Activated T-helper 9 cell treated with anti-CD3 and anti-CD28 coated beads, Interleukin-2, amount 50 U/mL, for 16 hours (primary cell): ENCODE measurements at regions not wholly inside any gene's neighbourhood (a gene's known extent, or its start where the extent isn't known, plus 50 kb on each side); places are given as distances from the start of the nearest gene placed in this dataset.
"Not testable (repeated sequence)": the region's sequence is repeated elsewhere in the genome, so short reads cannot be mapped to it uniquely, and the experiment has no call there.

Experiments
- DNase-seq: peaks from one replicate; pipeline ENCODE4 v3.0.0-alpha.2; 2020; ENCODE audit warnings: low read depth

GRCh38 chr1:223961985-223962384 lies 116.2 kb upstream of the TP53BP2 start:
- DNase-seq = not testable (repeated sequence)

- not testable (repeated sequence) for DNase-seq
These were observed 107.1 kb upstream of the TP53BP2 start for GRCh38 chr1:223952801-223953200.

- DNase-seq = not testable (repeated sequence)
These were observed 105.8 kb upstream of the TP53BP2 start for GRCh38 chr1:223951551-223951950.

GRCh38 chr1:223949944-223950343 lies 104.2 kb upstream of the TP53BP2 start:
- DNase-seq = not testable (repeated sequence)

- not testable (repeated sequence) for DNase-seq
These were observed 102.3 kb upstream of the TP53BP2 start for GRCh38 chr1:223948041-223948440.

GRCh38 chr1:223936592-223936991 lies 90.8 kb upstream of the TP53BP2 start:
- DNase-seq = not testable (repeated sequence)

- not testable (repeated sequence) for DNase-seq
These were observed 85.7 kb upstream of the TP53BP2 start for GRCh38 chr1:223931476-223931875.

- DNase-seq = not testable (repeated sequence)
These were observed 75.1 kb upstream of the TP53BP2 start for GRCh38 chr1:223920805-223921204.

GRCh38 chr1:223915476-223915875 lies 69.7 kb upstream of the TP53BP2 start:
- DNase-seq = not testable (repeated sequence)

GRCh38 chr1:223913715-223914114 lies 68.0 kb upstream of the TP53BP2 start:
- DNase-seq = not testable (repeated sequence)

GRCh38 chr1:223907943-223908587 lies 62.3 kb upstream of the TP53BP2 start:
- peak; percentile 1 for DNase-seq

GRCh38 chr1:223903221-223903620 lies 57.5 kb upstream of the TP53BP2 start:
- DNase-seq = not testable (repeated sequence)

- DNase-seq = not testable (repeated sequence)
These were observed 54.0 kb upstream of the TP53BP2 start for GRCh38 chr1:223899775-223900174.

- DNase-seq = not testable (repeated sequence)
These were observed 51.4 kb upstream of the TP53BP2 start for GRCh38 chr1:223897097-223897496.

GRCh38 chr1:223895950-223896349 lies 50.2 kb upstream of the TP53BP2 start:
- DNase-seq = not testable (repeated sequence)
